NK-92 treated with Interleukin-12 subunit alpha and Interleukin-12 subunit beta, amount 100 ng/mL, for 24 hours (cell line): ENCODE measurements at regions not wholly inside any gene's neighbourhood (a gene's known extent, or its start where the extent isn't known, plus 50 kb on each side); places are given as distances from the start of the nearest gene placed in this dataset.

Experiments used
- DNase-seq: peaks from one replicate; lab custom pipeline; 2025; lab: John Stamatoyannopoulos, UW

- DNase-seq, result no peak
These were observed 249.7 kb upstream of the CFAP20DC start for GRCh38 chr3:59299561-59299960.

DNA sequence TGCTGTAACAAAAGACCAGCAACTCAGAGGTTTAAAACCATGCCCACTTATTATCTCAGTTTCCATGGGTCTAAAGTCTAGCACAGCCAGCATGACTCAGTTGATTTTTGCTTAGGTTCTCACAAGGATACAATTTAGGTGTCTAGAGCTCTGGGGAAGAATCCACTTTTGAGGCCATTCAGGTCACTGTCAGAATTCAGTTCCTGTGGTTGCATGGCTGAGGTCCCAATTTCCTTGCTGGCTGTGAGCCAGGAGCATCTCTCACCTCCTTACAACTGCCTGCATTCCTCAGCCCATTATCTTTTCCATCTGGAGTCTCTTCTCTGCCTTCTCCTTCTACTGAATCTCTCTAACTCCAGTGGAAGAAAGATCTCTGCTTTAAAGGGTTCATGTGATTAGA, 240.5 kb upstream of the CFAP20DC start:
- DNase-seq, result no peak

- no peak for DNase-seq
These were observed 240.0 kb upstream of the CFAP20DC start for GRCh38 chr3:59289831-59290230.

DNA sequence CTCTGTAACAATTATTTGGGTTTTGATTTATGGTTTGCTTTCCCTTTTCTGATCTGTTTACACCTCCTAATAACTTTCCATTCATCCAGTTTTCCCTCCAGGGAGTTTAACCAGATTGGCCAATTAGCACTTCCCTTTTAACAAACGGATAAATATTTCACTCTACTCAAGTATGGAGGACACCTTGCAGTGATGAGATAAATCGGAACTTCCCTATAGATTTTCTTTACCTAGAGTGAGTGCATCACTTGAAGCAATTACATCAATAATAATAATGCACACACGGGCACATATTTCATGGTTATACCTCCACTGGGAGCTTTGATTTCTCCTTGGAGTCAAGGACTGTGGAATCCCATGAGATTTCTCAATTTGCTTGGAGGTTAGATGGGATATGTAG, 239.1 kb upstream of the CFAP20DC start:
- DNase-seq, result no peak

GRCh38 chr3:59286791-59287531, 237.1 kb upstream of the CFAP20DC start:
- peak; percentile 38 for DNase-seq

DNA sequence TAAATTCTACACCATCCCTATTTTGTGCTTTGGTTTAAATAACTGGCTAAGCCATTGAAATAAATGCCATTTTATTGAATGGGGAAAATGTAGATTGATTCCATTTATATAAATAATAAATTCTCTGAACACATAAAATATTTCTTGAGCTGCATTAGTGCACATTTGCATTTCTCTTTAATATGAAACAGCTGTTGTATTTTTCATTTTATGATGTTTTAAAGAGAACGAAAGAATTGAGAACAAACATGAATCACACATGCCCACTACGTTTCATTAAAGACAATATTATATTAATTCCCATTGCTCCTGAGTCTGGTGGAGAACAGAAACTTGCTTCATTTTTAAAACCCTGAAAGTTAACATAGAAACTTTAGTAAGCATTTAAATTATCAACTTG, 235.7 kb upstream of the CFAP20DC start:
- no peak for DNase-seq

DNA sequence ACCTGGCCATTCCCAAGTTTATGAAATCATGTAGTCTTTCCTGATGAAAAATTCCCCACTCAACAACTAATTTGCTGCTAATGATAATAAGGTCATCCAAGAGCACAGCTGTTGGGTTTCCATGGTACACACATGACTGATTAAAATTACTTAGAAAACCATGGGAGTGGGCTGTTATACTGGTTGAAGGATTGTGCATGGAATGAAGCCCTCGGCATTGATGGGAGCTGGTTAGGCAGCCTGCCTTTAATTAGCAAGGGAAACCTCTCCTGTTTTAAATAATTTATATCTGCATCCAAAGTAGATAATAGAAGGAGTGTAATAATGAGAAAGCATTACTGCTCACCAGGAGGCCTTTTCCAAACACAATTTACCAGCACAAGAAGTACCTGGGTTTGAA, 235.1 kb upstream of the CFAP20DC start:
- no peak for DNase-seq

- no peak for DNase-seq
These were observed 230.3 kb upstream of the CFAP20DC start for GRCh38 chr3:59280113-59280512.

DNA sequence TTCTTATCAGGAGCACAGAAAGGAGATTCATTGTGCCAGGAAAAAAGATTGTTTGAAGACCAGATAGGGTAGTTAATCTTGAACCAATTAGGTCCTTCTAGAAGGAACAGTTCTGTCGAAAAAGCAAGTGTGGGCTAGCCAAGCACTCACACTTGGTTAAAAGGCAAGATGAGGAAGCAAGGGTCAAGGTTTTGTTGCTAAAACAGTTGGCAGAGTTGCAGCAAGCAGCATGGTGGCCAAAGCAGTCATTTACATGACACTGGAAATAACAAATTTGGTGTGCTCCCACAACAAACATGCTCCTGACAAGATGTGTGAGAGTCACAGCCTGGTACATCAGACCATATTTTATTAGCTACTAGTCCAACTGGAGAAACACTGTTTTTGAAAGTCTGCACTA, 228.0 kb upstream of the CFAP20DC start:
- no peak for DNase-seq

GRCh38 chr3:59277201-59277600, 227.4 kb upstream of the CFAP20DC start:
- no peak for DNase-seq

GRCh38 chr3:59273976-59274375, 224.2 kb upstream of the CFAP20DC start:
- no peak for DNase-seq

- no peak for DNase-seq
These were observed 222.1 kb upstream of the CFAP20DC start for GRCh38 chr3:59271971-59272370.

DNA sequence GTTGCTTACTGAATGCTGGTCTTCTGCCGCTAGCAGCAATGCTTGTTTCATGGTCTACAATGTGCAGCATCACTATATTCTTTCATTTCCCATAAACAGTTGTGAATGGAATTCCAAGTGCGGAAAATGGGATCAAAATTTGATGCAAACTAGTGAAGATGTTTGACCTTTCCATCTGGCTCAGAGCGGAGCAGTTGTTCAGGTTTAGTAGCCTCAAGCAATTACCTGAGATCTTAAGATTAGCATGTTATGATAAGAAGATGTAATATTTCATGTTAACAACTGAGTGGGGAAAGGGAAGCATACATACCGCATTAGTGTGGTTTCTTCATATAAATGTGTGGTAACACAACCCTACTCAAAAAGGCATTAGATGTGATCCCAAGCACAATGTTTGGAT, 221.1 kb upstream of the CFAP20DC start:
- no peak for DNase-seq

DNA sequence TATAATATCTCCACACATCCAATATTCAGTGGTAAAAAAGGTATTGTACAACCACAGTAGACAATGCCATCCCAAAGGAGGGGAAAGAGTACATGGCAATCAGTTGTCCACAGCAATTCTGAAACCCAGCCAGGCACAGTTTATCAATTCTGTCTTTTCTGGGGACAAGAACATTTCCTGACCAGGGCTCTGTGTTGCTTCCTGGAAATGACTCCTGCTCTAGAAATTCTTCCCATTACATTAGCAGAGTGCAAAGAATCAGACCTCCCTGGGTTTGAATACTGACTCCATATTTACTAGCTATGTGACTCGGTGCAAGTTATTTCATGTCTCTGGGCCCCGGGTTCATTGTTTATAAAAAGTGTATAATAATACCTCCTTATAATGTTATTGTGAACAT, 220.4 kb upstream of the CFAP20DC start:
- DNase-seq, result no peak

DNA sequence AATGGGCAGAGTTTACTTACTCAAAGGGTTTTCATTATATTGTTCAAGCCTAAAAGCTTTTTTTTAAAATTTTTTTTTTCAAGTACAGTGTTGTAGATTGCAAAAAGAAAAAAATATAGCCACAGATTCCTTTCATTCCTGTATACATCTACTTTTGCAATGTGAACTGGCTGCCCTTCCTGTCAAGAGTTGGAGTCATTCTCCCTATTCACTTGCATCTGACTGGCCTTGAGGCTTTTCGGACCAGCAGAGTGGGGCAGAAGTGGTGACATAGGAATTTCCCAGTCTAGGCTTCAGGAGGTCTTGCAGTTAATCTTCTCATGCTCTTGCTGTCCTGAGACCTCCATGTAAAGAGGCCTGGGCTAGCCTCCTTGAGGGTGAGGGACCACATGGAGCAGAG, 218.3 kb upstream of the CFAP20DC start:
- DNase-seq, result no peak

- no peak for DNase-seq
These were observed 217.2 kb upstream of the CFAP20DC start for GRCh38 chr3:59267021-59267420.

GRCh38 chr3:59266551-59266950, 216.7 kb upstream of the CFAP20DC start:
- DNase-seq, result no peak

DNA sequence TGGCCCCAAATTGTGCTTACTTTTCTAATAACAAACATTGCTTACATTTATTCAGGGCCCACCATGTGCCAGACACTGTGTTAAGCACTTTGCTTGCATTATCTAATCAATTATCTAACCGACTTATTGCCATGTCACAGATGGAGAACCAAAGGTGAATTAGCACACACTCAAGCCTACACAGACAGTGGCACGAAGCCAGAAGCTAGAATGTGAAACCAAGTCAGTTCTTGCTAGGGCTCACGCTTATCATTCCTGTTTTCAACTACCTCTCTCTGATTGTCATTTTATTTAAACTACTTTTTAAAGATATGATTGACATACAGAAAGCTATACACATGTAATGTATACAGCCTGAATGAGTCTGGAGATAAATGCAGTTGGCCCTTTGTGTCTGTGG, 215.7 kb upstream of the CFAP20DC start:
- DNase-seq, result no peak

DNA sequence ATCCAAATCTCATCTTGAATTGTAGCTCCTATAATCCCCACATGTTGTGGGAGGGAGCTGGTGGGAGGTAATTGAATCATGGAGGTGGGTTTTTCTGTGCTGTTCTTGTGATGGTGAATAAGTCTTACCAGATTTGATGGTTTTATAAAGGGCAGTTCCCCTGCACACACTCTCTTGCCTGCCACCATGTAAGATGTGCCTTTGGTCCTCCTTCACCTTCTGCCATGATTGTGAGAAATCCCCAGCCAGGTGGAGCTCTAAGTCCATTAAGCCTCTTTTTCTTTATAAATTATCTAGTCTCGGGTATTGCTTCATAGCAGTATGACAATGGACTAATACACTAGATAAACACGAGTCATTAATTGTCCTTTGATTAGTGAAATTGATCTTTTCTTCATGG, 214.5 kb upstream of the CFAP20DC start:
- DNase-seq, result no peak

DNA sequence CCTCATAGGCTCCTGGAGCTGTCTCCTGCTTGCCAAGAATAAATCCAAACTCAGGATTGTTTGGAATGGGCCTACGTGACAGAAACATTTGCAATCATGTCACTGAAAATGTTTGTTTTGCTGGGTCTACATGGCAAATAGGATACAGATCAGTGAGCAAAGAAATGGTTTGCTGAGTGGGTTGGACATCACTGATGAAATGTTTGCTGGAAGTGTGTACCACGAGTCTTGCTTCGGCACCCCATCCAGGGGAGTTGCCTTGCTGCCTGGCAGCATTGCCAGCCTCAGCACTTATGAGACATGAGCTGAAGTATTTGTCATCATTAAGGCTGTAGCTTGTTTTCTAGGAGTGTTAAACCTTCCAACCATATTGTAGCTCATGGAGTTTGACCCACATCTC, 213.3 kb upstream of the CFAP20DC start:
- DNase-seq, result no peak

- DNase-seq, result no peak
These were observed 212.3 kb upstream of the CFAP20DC start for GRCh38 chr3:59262076-59262498.

DNA sequence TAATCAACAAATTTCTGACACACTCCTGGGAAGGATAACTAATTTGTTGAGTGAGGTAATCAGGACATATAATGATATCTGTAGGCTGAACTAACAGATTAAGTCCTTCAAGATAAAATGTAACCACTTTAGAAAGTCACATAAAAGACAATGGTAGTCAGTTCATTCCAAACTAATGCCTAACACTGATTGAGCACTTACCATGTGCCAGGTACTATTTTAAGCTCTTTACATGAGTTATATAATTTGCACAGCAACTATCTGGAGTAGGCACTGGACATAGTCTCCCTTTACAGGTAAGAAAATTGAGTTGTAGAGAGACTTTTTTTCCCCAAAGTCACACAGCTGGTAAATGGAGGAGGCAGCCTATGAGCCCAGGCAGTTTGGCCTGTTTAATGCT, 211.2 kb upstream of the CFAP20DC start:
- no peak for DNase-seq

DNA sequence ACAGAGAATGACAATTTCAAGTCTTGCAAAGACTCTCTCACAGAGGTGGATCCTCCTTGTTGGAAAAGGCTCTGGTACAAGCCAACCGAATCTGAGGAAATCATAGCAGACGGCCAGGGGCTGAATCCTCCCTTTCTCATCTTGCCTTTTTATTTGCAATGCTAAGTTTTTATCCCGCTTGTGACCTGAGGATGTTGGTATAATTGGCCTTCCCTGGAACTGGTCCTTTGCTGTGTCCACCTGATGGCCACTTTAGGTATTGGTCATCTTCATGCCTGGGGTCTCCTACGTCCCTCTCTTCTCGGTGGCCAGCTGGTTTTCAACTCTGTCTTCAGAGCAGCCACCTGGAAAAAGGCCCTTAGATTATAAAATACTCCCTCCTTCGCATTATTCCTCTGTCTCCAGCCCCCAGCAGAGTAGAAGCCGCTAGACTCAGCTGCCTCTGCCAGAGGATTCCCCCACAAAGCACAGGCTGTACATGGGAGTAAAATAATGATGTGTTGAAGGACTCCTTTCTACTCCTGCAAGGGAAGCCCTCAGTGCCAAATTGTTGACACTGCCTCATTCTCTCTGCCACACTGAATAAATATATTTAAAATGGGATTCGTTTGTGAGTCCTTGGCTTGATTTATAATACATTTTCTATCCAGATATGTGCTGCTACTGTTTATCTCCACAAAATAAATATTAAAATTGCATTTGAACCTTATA, 208.9 kb upstream of the CFAP20DC start:
- no peak for DNase-seq

GRCh38 chr3:59257506-59257905, 207.7 kb upstream of the CFAP20DC start:
- no peak for DNase-seq
